HG03575 (cell line): ENCODE measurements at regions not wholly inside any gene's neighbourhood (a gene's known extent, or its start where the extent isn't known, plus 50 kb on each side); places are given as distances from the start of the nearest gene placed in this dataset.

ENCODE experiments used
- ATAC-seq: cut with Tn5 transposase; IDR thresholded peaks from one replicate; pipeline ENCODE4 v1.9.1; 2021; ENCODE audit not compliant: unreplicated experiment, insufficient number of reproducible peaks, low FRiP score; ENCODE audit errors: extremely low read depth

DNA sequence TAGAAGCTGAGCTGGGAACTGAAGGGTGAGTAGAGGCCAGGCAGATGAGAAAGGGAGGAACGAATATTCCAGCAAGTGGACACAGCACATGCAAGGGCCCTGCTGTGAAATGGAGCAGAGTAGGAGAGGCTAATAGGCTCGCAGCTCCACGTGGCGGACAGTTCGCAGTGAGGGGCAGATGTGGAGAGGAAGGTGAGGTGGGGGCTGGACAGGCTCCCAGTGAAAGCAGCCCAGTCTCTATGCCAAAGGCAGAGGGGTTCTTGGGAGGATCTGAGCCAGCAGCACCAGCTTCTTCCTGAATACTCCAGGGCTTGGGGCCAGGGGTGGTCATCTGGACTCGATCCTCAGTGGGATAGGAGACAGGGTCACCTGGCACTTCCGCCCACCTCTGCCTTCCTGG is 81.0 kb downstream of the CEBPB start:
- no peak for ATAC-seq

DNA sequence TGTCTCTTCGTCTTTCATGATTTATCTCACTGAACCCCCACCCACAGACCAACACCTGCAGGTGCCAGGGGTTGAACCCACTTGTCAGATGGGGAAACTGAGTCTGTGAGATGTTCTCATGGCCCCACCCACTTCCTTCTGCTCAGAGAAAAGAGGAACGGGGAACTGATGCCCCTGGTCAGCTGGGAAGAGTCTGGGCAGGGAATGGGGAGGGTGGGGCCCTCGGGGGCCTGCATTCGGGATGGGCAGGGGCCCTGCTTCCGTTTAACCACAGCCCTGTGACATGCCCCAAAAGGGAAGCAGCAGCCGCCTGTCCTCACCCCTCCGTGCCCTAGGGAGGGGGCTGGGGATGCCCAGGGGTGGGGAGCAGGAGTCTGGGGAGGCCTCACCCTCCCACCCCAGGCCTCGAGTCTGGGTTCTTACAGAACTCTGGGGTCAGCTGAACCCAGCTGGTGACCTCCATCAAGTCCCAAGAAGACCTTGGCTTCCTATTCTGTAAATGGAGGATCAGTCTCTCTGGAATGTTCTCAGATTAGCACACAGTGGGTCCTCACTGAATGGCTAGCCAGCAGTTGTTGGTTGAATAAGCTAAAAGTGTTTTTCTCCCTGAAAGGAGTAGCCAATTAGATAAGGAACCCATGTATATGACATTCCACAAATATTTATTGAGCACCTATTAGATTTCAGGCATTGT is 81.5 kb downstream of the CEBPB start:
- ATAC-seq = no peak

DNA sequence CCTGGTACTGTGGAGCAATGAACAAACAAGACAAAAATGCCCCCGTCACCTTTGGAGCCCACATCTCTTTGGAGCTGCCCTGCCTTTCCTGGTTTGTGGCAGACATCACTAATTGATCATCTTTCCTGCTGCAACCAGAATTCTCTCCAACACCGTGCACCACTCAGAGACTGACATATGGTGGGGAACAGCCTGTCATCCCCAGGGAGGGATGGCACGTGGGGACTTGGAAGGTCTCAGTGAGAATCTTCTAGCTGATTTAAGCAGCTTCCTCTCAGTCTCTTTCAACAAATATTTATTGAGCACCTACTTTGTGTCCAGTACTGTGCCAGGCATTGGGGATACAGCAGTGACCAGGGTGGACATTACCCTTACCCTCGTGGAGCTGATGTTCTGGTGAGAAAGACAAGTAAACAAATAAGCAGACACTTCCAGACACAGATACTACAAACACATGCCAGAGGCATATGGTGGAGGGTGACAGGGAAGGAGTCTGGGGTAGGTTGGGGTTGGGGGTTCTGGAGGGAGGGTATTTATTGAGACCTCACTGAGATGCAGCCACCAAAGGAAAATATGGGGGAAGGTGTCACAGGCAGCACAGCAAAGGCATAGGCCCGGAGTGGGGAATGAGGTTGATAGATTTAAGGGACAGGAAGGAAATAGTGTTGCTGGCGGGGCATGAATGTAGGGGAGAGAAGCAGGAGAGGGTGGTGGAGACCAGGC is 82.3 kb downstream of the CEBPB start:
- ATAC-seq = no peak

DNA sequence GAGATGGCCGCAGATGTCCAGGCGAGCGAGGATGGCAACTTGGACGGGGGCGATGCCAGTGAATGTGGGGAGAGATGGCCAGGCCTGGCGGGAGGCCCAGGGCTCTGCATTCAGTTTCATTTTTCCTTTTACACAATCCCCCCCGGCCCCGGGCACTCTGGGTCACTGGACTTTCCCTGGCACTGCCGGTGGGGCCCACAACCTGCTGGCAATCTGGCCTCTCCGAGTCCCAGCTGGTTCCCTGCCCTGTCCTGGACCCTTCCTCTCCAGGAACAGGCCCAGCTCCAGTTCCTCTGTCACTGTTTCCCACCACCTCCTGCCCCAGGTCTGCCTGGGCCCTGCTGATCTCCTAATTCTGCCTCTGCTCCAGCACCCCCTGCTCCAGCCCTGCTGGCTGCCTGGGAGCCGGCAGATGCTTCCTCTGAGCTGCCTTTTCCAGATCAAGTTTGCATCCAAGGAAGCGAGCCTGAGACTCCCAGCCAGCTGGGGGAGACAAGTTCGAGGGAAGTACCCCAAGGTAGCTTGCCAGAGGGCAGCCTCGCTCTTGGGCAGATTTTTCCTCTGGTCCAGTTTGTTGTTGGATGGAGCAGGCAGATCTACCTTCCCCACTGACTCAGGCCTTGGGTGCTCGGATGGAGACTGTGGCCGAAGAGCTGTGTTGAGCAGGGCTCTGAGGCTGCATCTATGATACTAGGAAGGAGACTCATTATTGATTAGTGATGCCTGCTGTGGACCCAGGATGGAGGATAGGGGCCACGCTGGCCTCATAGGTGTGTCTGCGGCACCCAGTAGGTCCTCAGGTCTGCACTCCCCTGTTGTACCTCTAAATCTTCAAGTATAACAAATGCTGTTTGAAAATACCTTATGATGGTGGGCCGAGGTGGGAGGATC is 83.2 kb downstream of the CEBPB start:
- ATAC-seq = no peak

DNA sequence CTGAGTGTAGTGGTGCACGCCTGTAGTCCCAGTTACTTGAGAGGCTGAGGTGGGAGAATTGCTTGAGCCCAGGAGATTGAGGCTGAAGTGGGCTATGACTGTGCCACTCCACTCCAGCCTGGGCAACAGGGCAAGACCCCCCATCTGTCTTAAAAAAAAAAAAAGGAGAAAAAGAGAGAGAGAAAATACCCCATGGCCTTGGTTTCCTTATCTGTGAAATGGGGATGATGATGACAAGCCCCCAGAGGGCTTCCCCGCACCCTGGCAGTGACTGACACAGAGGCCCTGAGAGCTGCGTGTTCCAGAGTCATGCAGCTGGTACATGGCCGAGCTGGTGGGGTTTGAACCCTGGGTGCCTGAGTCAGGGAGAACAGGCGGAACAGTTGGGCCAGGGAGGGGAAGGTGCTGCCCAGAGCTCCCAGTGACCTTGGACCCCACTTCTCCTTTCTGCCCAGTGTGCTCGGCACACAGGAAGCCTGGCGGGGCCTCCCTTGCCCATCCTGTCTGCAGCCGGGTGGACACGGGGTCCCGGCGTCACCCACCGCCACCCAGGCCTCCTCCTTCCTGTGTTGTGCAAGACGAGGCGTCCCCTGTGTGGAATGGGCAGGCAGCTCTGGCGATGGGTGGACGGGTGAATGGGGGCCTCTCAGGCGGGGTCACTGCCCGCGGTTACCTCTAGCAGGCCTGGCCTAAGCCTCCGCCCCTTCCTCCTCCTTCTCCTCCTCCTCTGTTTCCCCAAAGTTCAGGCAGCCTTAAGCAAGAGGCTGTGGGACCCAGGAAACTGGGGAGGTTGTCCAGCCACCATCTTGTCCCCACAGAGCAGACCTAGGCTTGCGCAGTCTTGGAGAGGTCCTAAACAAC is 84.2 kb downstream of the CEBPB start:
- ATAC-seq = no peak

DNA sequence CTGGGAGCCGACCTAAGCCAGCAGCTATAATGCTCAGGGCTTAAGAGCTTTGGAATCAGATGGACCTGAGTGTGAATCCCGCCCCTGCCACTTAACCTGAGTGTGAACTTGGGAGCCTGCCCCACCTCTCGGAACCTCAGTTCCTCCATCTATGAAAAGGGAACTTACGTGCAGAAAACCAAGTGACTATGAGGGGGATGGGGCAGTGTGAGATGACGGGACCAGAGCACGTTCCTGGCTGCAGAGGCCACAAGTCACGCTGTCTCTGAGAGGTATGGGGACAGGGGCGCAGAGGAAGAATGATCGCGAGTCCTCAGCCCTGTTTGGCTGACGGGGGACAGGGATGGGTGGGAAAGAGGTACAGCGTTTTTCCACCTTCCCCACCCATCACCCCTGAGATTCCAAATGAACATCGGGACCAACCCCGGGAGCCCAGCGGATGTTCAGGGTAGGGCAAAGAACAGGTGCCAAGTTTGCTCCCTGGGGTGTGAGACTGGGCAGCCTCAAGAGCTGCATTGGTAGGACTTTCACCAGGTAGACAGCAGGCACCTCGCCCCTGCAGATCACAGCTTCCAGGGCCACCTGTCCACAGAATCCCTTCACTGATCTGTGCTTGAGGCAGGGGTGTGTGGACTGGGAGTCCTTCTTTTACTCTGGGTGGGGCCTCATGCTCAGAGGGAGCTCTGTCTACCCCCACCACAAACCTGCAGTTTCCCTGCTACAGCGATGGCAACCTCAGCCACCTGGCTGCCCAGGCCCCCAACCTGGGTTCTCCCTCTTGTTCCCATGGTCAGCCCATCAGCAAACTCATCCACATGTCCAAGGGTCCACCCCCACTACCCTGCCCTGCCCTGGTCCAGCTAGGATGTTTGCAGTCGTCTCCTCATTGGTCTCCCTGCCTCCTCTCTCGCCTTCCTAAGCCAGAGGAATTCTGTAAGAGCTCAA is 85.8 kb downstream of the CEBPB start:
- no peak for ATAC-seq

DNA sequence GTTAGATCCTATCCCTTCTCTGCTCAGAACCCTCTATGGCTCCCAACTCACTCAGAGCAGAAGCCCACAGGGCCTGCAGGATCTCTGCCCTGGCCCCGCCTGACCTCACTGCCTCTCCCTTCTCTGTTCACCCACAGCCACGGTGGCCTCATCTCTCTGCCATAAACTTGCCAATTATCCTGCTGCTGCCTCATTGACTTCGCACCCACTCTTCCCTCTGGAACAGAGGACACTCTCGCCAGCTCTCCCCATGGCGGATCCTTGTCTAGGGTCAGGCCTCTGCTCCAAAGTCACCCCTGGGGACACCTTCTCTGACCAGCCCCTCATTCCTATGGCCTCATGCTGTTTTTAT is 86.4 kb downstream of the CEBPB start:
- ATAC-seq = no peak

DNA sequence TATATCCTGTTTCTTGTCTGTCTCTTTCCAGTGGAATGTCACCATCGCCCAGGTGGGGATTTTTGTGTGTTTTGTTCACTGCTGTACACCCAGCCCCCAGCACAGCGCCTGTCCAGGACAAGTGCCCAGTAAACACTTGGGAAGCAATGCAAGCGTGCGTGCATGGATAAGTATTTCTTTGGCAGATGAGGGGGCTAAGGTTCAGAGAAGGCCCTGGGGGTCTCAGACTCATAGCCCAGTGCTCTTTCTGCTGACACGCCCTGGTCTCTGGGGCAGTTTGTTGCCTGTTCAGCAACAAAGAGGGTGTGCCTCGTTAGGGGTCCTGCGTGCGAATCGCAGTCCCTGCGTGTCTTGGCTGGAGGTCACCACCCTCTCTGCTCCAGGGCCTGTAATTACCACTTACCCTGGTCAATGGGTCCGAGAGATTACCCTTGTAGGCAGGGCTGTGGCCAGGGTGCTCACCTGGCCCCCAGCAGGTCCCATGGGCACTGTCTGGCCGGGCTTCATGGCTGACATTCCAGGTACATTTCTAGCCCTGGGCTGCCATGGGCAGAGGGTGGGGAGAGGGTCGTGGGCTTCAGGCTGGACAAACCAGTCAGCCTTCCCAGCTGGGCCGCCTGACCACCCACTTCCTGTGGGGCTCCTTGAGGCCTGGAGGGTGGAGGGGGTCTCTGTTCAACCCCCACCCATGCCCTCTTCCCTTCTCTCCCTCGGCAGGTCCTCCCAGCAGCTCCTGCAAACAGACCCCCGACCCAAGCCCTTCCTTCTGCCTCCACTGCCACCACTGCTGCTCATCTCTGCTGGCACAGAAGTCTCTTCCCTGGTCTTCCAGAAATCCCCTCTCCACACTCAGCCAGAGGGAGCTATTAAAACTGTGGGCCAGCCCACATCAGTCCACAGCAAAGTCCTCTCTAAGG is 87.1 kb downstream of the CEBPB start:
- no peak for ATAC-seq

DNA sequence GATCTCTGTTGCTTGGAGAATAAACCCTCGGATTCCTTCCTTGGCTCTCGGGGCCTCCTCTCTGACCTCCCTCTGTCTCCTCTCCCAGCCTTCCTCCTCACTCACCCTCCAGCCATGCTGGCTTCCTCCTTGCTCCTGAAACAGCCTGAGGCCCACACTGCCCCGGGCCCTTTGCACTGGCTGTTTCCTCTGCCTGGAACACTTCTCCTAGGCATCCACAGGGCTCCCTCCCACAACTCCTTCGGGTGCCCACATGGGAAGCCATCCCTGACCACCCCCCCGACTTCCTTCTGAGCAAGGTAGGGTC is 87.7 kb downstream of the CEBPB start:
- no peak for ATAC-seq

DNA sequence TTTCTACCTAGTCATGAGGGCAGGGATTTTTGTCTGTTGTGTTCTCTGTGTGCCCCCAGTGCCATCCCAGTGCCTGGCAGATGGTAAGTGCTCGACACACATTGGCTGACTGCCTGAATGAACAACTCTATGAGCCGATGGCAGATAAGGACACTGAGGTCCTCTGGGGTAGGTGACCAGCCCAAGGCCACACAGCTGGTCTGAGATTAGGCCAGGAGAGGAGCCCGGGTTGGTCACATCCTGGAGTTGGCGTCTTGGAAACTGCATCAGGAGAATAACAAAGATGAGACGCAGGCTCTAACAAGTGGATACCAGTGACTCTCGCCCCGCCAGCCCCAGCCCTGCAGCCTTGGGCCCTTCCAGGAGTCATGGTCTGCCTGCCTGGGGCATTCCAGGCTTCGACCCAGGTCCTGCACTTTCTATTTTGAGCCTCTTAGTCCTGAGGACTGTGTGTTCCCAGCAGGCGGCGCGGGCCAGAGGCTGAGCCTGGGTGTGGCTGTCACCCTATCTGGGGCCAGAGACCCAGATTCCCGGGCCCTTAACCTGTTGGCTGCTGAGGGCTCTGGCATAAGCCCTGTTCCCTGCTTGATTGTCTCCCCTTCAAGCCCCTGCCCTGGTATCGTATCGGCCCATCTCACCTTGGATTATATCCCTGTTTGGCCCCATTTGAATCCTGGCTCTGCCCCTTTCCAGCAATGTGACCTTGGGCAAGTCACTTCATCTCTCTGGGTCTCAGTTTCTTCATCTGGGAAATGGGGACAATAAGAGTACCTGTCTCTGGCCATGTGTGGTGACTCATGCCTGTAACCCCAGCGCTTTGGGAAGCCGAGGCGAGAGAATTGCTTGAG is 88.3 kb downstream of the CEBPB start:
- no peak for ATAC-seq

DNA sequence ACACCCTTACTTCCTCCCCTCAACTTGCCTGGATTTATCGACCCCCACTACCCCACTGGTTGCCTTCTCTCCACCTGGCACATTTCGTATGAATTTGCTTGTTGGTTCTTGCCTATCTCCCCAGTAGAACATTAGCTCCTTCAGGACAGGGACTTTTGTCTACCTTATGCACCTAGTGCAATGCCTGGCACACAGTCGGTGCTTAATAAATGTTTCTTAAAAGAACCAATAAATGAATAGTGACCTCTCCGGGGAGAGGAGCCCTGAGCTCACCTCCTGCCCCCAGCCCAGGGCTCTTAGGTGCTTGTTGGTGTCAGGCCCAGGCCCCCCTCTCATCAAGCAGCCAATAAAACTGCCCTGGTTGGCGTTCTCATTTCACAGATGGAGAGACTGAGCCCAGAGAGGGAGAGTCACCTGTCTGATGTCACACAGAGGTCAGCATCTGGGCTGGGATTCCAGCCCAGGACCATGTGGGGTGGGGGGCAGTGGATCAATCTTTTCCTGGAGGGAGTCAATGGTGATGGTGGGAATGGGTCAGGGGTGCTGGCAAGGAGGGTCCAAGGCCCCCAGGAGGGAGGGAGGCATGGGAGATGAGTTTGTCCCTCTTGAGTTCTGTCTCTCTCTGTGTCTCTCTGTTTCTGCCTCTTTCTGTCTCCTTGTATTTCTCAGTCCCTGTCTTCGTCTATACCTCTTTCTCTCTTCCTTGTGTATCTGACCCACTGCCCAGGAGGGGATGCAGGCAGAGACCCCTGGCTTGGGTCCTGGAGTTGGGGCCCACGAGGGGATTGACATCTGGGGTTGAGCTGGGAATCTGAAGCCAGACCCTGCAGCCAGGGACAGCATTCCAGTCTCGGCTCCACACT is 89.6 kb downstream of the CEBPB start:
- ATAC-seq = no peak

DNA sequence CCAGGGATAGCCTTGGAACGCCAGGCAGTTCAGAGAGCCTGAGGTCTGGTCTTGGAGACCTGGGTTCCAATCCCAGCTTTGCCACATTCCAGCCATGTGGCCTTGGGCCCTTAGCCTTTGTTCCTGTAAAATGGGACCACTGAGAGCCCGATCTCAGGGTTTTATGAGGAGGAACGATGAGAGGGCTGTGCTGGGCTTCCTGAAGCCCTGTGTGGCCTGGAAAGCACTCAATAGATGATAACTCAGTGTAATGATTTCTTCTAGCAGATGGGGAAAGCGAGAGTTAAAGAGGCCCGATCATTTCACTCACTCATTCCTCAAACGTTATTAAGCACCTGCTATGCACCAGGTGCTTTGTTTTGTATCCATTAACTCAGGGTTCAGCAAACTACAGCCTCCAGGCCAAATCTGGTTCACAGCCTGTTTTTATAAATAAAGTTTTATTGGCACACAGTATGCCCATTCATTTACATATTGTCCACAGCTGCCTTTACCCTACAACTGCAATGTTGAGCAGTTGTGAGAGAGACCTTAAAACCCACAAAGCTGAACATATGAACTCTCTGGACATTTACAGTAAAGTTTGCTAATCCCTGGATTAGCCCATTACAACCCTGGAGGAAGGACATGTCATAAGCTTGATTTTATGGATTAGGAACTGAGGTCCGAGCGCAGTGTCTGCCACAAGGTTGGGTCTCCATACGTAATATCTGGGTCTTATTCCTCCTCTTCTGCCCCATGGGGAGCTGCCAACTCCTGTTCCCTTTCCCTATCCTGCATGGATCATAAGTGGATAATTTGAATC is 90.4 kb downstream of the CEBPB start:
- ATAC-seq = no peak

DNA sequence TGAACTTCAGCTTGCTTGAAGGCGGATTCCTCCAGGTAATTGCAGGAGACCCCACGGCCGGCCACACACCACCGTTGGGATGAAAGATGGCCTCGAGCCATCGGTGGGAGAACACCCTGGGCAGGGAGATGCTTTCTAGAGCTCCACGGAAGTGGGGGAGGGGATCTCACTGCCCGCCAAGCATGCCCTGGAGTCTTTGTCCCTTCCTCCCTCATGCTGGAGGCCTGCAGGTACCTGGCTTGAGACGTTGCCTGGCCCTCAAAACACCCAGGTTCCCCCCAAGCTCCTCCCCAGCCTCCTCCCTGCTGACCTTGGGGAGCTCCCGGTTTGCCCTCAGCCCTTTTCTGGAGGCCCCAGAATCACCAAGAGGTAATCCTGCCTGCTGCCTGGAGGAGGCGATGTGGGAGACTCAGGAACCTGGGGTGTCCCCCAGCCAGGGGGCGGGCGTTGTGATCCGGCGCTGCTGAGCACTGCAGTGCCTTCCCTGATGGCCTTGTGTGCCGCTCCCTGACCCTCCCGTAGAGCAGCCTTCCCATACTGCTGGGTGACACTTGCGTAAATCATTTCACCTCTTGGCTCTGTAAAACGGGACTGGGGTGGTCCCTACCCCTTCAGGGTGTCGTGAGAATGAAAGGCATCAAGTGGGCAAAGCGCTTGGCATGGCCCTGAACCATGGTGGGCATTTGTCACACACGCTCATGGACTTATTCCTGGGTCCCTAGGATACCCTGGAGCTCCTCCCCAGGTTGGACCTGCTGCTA is 91.4 kb downstream of the CEBPB start:
- ATAC-seq = no peak

DNA sequence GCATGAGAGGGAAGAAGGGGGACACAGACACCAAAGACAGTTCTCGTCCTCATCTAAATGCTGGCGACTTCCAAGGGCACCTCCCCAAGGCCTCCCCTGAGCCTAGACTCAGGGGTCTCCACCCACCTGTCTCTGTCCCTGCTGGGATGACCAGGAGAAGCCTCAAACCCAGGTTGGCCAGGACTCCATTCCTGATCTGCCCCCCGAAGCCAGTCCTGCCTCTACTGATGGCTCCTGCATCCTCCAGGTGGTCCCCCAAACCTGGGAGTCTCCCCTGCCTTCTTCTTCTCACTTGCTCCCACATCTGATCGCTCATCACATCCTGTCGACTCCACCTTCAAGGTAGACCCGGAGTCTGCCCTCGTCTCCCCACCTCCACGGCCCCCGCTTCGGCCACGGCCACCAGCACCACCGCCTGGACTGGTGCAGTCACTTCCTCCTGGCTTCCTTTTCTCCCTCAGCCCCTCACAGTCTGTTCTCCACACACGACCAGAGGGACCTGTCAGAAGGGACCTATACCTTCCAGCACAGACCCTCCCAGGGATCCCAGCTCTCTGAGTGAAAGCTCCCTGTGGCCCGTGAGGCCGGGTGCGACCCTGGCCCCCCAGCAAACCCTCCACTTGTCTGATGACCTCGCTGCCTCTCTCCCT is 92.1 kb downstream of the CEBPB start:
- no peak for ATAC-seq
